ENCODE measurements at regions not wholly inside any gene's neighbourhood (a gene's known extent, or its start where the extent isn't known, plus 50 kb on each side); places are given as distances from the start of the nearest gene placed in this dataset.
"Not testable (repeated sequence)": the region's sequence is repeated elsewhere in the genome, so short reads cannot be mapped to it uniquely, and the experiment has no call there.

DNA sequence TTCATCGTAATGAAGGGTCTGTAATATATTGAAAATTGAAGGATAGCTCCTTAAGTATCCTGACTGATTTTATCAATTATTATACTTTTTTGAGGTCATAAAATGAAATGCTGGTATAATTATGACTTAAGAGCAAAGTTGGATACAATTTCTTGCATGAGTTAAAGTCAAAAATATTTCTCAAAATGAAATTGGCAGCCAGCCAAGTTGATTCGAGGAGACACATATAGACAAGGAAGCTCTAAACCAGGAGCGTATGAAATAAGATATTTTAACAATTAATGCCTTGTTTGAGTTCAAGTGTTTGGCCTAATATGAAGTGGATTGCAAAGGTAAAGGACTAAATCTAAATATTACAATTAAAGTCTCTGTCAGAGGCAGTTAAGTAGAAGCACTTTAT is 260.4 kb upstream of the DSEL start:
- no peak overlapping the region for H3K27ac ChIP-seq
- no peaks in the 10 kb centered on the region for H3K27me3 ChIP-seq
- no peaks in the 10 kb centered on the region for H3K36me3 ChIP-seq
- no peak overlapping the region for H3K4me3 ChIP-seq
- DNase-seq (peak in 1 of 4 donors; percentile 24), ATAC-seq (no peak)
- TF ChIP-seq, protein P1, sequence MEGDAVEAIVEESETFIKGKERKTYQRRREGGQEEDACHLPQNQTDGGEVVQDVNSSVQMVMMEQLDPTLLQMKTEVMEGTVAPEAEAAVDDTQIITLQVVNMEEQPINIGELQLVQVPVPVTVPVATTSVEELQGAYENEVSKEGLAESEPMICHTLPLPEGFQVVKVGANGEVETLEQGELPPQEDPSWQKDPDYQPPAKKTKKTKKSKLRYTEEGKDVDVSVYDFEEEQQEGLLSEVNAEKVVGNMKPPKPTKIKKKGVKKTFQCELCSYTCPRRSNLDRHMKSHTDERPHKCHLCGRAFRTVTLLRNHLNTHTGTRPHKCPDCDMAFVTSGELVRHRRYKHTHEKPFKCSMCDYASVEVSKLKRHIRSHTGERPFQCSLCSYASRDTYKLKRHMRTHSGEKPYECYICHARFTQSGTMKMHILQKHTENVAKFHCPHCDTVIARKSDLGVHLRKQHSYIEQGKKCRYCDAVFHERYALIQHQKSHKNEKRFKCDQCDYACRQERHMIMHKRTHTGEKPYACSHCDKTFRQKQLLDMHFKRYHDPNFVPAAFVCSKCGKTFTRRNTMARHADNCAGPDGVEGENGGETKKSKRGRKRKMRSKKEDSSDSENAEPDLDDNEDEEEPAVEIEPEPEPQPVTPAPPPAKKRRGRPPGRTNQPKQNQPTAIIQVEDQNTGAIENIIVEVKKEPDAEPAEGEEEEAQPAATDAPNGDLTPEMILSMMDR (IDR thresholded peaks at IDR 0.05): no peak
- H3K9me3 ChIP-seq: no peaks in the 10 kb centered on the region
- intact Hi-C loops (cut with DNase I): no loop called here
- no peaks in the 10 kb centered on the region for H3K4me1 ChIP-seq

DNA sequence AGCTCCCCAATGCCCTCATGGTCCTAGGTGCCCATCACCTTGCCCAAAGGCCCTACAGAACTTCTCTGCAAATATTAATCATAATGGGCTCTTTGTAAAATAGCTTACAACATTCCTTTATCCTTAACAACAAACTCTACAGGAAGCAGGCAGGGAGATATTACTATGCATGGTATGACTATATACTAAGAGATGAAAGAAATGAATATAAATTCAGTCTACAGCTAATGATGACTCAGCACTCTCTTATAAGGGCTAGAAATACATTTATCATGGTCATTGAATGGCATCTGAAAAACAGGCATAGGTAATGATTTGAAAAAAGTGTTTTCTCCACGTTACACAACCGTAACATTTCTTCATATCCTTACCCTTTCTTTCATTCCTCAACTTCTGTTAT is 254.8 kb upstream of the DSEL start:
- intact Hi-C loops (cut with DNase I): no loop called here
- DNase-seq (no peak), ATAC-seq (no peak)
- Histone ChIP-seq H3K36me3 (no peaks in the 10 kb centered on the region), H3K27ac (no peak overlapping the region), H3K27me3 (no peaks in the 10 kb centered on the region), H3K9me3 (no peaks in the 10 kb centered on the region), H3K4me1 (no peaks in the 10 kb centered on the region), H3K4me3 (no peak overlapping the region)
- TF ChIP-seq, protein P1 (IDR thresholded peaks at IDR 0.05): no peak

DNA sequence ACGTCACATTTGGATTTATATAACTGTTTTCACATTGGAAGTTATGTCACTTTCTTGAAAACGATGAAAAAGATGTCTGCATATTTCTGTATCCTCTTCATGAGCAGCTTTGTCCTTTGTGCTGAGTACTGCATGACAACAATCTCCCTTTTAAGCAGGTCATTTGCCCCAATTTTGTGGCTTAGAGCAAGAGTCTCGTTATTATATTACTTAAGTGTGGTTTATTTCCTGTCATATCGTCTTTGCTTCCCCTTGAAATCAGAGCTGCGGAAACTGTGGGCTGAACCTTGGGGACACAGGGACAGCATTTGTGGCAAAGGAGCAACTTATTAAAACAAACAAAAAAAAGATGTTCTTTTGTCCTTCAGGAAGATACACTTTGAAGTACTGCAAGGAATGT is 254.0 kb upstream of the DSEL start:
- TF ChIP-seq, protein P1 (IDR thresholded peaks at IDR 0.05): no peak
- intact Hi-C loops (cut with DNase I): no loop called here
- ATAC-seq: no peak
- Histone ChIP-seq H3K9me3 (no peaks in the 10 kb centered on the region), H3K36me3 (no peaks in the 10 kb centered on the region), H3K4me1 (no peaks in the 10 kb centered on the region), H3K27ac (no peak overlapping the region), H3K4me3 (no peak overlapping the region), H3K27me3 (no peaks in the 10 kb centered on the region)
- no peak for DNase-seq

DNA sequence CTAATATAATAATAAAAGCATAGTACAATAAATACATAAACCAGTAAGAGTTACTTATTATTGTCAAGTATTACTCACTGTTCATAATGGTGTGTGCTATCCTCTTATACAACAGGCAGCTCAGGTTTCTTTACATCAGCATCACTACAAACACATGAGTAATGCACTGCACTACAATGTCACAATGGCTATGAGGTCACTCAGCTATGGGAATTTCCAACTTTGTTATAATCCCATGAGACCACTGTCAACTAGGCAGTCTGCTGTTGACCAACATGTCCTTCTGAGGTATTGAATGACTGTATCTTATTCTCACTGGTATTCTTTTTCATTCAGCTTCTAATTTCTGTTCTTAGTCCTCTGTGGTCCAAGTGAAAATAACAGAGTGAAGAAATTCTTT is 250.4 kb upstream of the DSEL start:
- no peaks in the 10 kb centered on the region for H3K27me3 ChIP-seq
- intact Hi-C loops (cut with DNase I): no loop called here
- H3K4me3 ChIP-seq: no peak overlapping the region
- H3K36me3 ChIP-seq: no peaks in the 10 kb centered on the region
- no peaks in the 10 kb centered on the region for H3K9me3 ChIP-seq
- no peaks in the 10 kb centered on the region for H3K4me1 ChIP-seq
- DNase-seq (no peak), ATAC-seq (no peak)
- no peak overlapping the region for H3K27ac ChIP-seq
- TF ChIP-seq, protein P1 (IDR thresholded peaks at IDR 0.05): no peak

DNA sequence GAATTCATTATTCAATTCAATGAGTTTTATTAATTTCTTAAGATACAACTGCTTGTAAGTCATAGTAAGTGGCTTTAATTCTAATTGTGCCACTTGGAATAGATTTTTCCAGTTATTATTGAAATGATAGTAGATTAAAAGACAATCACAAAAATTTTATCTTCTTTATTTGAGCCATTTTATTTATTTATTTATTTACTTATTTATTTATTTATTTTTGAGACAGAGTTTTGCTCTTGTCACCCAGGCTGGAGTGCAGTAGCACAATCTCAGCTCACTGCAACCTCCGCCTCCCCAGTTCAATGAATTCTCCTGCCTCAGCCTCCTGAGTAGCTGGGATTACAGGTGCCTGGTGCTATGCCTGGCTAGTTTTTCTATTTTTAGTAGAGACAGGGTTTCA is 235.7 kb upstream of the DSEL start:
- H3K27me3 ChIP-seq; H3K36me3 ChIP-seq; H3K27ac ChIP-seq; DNase-seq; ATAC-seq; intact Hi-C loops (cut with DNase I); H3K4me3 ChIP-seq; H3K4me1 ChIP-seq: not testable (repeated sequence)
- H3K9me3 ChIP-seq: peaks cover 0 to 13% of the 10 kb centered on the region in 2 donors

DNA sequence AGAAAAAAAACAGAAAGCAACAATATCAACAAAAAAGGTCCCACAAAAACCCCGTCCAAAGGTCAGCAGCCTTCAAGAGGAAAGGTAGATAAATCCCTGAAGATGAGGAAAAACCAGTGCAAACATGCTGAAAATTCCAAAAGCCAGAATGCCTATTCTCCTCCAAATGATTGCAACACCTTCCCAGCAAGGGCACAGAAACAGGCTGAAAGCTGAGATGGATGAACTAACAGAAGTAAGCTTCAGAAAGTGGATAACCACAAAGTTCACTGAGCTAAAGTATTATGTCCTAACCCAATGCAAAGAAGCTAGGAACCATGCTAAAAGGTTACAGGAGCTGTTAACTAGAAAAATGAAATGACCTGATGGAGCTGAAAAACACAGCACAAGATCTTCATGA is 226.4 kb upstream of the DSEL start:
- TF ChIP-seq, protein P1 (IDR thresholded peaks at IDR 0.05): no peak
- intact Hi-C loops (cut with DNase I): no loop called here
- ATAC-seq: no peak
- no peaks in the 10 kb centered on the region for H3K27me3 ChIP-seq
- DNase-seq: no peak
- H3K9me3 ChIP-seq: peaks cover 0 to 50% of the 10 kb centered on the region in 2 donors
- no peak overlapping the region for H3K4me3 ChIP-seq
- H3K4me1 ChIP-seq: no peaks in the 10 kb centered on the region
- no peak overlapping the region for H3K27ac ChIP-seq
- H3K36me3 ChIP-seq: no peaks in the 10 kb centered on the region

All from left lung (tissue), 4 donors.